Endodermal cell (in vitro differentiated cells): ENCODE measurements at regions not wholly inside any gene's neighbourhood (a gene's known extent, or its start where the extent isn't known, plus 50 kb on each side); places are given as distances from the start of the nearest gene placed in this dataset.

Experiments
- DNase-seq: peaks from one replicate; pipeline ENCODE4 v3.0.0-alpha.2; 2017
- H3K27ac ChIP-seq: 2 replicates; pipeline ENCODE4 v1.5.1; 2013; ENCODE audit warnings: mild to moderate bottlenecking, low read depth, low read length, moderate library complexity
- H3K27me3 ChIP-seq: 2 replicates; pipeline ENCODE4 v1.6.1; 2013; ENCODE audit warnings: mild to moderate bottlenecking, low read length, moderate library complexity; ENCODE audit not compliant: insufficient read depth, control insufficient read depth, poor library complexity, severe bottlenecking
- H3K36me3 ChIP-seq: 2 replicates; pipeline ENCODE4 v1.7.0; 2013; ENCODE audit warnings: mild to moderate bottlenecking, low read length, moderate library complexity; ENCODE audit not compliant: control insufficient read depth, insufficient read depth
- H3K4me1 ChIP-seq: one replicate; pipeline ENCODE4 v1.7.0; 2013; ENCODE audit warnings: low read length; ENCODE audit not compliant: control insufficient read depth, insufficient read depth
- H3K4me3 ChIP-seq: 2 replicates; pipeline ENCODE4 v1.5.1; 2013; ENCODE audit warnings: mild to moderate bottlenecking, low read length, moderate library complexity
- H3K9ac ChIP-seq: 2 replicates; pipeline ENCODE4 v1.6.1; 2013; ENCODE audit warnings: mild to moderate bottlenecking, low read length, moderate library complexity; ENCODE audit not compliant: poor library complexity, severe bottlenecking; ENCODE audit errors: extremely low read depth
- H3K9me3 ChIP-seq: 2 replicates; pipeline ENCODE4 v1.6.1; 2013; ENCODE audit warnings: mild to moderate bottlenecking, low read length, moderate library complexity; ENCODE audit not compliant: control insufficient read depth
- H3K27ac Mint-ChIP-seq: 2 replicates; pipeline ENCODE4 v1.8.0; 2020; ENCODE audit warnings: mixed read lengths
- H3K27me3 Mint-ChIP-seq: 2 replicates; pipeline ENCODE4 v1.8.0; 2021; ENCODE audit warnings: mild to moderate bottlenecking, mixed read lengths; ENCODE audit not compliant: insufficient read depth
- H3K36me3 Mint-ChIP-seq: 2 replicates; pipeline ENCODE4 v1.8.0; 2020; ENCODE audit warnings: low read depth, mixed read lengths
- H3K4me1 Mint-ChIP-seq: 2 replicates; pipeline ENCODE4 v1.8.0; 2020; ENCODE audit warnings: mixed read lengths
- H3K4me3 Mint-ChIP-seq: 2 replicates; pipeline ENCODE4 v1.8.0; 2020; ENCODE audit warnings: mild to moderate bottlenecking, moderate library complexity, mixed read lengths
- H3K9me3 Mint-ChIP-seq: 2 replicates; pipeline ENCODE4 v1.8.0; 2020; ENCODE audit warnings: mild to moderate bottlenecking, mixed read lengths
- WGBS, 2 experiments: methylation state at CpG; one replicate each; pipeline versions ENCODE4 v1.1.5 to v1.1.7; 2013; ENCODE audit warnings: missing lambda C conversion rate in 2 of 2, mixed read lengths in 1 of 2; ENCODE audit not compliant: insufficient coverage in 1 of 2, insufficient read length in 1 of 2; 5-methylcytosine and 5-hydroxymethylcytosine counted together
- TF ChIP-seq, protein P1 (sequence below): fragments of 200-600 bp; sonication (generic); conservative IDR thresholded peaks from 2 replicates; pipeline ENCODE4 v1.5.0; 2021; ENCODE audit warnings: antibody characterized with exemption, mild to moderate bottlenecking

DNA sequence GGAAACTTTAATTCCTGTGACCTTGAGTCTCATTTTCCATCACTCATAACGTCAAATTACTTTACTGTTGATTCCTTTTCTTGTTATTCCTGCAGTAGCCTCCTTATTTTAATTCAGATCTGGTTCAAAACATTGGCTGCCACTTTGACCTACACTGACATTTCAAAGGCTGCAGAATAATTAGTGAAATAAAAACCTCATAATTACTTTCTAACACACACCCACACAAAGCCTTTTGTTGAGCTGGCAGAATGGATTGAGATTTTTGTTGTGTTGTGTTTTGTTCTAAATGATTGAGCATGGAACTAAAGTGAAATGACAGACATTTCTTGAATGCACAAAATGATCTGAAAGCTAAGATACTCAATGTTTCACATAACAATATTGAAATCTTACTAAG, 507.5 kb upstream of the STXBP6 start:
- no peaks in the 10 kb centered on the region for H3K36me3 Mint-ChIP-seq
- Histone ChIP-seq H3K9me3 (no peaks in the 10 kb centered on the region), H3K4me1 (no peaks in the 10 kb centered on the region), H3K27ac (no peak overlapping the region), H3K9ac (no peak overlapping the region), H3K27me3 (no peaks in the 10 kb centered on the region), H3K36me3 (no peaks in the 10 kb centered on the region), H3K4me3 (no peak overlapping the region)
- TF ChIP-seq, protein P1, sequence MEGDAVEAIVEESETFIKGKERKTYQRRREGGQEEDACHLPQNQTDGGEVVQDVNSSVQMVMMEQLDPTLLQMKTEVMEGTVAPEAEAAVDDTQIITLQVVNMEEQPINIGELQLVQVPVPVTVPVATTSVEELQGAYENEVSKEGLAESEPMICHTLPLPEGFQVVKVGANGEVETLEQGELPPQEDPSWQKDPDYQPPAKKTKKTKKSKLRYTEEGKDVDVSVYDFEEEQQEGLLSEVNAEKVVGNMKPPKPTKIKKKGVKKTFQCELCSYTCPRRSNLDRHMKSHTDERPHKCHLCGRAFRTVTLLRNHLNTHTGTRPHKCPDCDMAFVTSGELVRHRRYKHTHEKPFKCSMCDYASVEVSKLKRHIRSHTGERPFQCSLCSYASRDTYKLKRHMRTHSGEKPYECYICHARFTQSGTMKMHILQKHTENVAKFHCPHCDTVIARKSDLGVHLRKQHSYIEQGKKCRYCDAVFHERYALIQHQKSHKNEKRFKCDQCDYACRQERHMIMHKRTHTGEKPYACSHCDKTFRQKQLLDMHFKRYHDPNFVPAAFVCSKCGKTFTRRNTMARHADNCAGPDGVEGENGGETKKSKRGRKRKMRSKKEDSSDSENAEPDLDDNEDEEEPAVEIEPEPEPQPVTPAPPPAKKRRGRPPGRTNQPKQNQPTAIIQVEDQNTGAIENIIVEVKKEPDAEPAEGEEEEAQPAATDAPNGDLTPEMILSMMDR, result no peak
- 71 to 96% methylated on average over 1 of the region's 1 CpG for WGBS, 2 experiments
- no peak for DNase-seq
- H3K27ac Mint-ChIP-seq, result no peak overlapping the region
- no peaks in the 10 kb centered on the region for H3K9me3 Mint-ChIP-seq
- no peak overlapping the region for H3K4me3 Mint-ChIP-seq
- no peaks in the 10 kb centered on the region for H3K27me3 Mint-ChIP-seq
- no peaks in the 10 kb centered on the region for H3K4me1 Mint-ChIP-seq

DNA sequence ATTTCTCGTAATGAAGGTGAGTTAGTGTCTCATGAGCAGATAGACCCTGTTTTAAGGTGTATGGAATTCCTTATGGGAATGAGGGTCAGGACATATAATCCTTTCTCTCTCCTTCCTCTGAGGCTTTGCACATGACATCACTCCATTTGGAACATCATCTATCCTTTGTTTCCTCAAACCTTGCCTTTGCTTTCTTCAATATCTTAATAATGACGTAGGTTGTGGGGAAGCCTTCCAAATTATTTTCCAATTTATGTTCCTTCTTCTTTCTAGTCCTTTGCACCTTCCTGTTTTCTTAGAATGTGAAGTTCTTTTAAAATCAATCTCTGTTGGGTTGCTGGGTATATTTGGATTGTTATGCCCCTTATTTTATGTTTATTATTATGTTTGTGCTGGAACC, 502.9 kb upstream of the STXBP6 start:
- Histone ChIP-seq H3K4me3 (no peak overlapping the region), H3K36me3 (no peaks in the 10 kb centered on the region), H3K4me1 (no peaks in the 10 kb centered on the region), H3K9ac (no peak overlapping the region), H3K9me3 (no peaks in the 10 kb centered on the region), H3K27me3 (no peaks in the 10 kb centered on the region), H3K27ac (no peak overlapping the region)
- DNase-seq, result no peak
- no peaks in the 10 kb centered on the region for H3K27me3 Mint-ChIP-seq
- no peaks in the 10 kb centered on the region for H3K36me3 Mint-ChIP-seq
- no peaks in the 10 kb centered on the region for H3K9me3 Mint-ChIP-seq
- no peak overlapping the region for H3K4me3 Mint-ChIP-seq
- TF ChIP-seq, protein P1, result no peak
- WGBS, 2 experiments, result 46 to 50% methylated on average over 2 of the region's 2 CpGs
- H3K4me1 Mint-ChIP-seq, result peaks cover 25% of the 10 kb centered on the region
- no peak overlapping the region for H3K27ac Mint-ChIP-seq

DNA sequence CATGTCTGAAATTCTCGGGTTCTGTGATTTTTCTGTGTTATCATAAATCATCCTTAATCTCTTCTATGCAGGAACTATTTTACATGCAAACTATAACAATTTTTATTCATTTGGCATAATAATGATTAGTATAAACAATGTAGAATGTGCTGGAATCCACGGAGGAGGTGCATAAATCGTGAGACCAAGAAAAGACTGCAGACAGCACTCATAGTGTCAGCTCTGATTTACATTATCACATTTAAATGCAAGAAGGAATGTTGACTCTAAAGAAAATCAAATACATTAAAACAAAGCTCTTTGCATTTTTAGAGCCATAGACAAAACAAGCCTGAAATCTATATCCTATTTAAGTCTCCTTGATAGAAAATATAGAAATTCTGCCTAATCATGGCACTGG, 501.7 kb upstream of the STXBP6 start:
- 71% methylated on average over 3 of the region's 3 CpGs; no CpG with 5 or more reads in 1 of the 2 experiments for WGBS, 2 experiments
- TF ChIP-seq, protein P1, result no peak
- H3K4me3 Mint-ChIP-seq, result no peak overlapping the region
- H3K9me3 Mint-ChIP-seq, result no peaks in the 10 kb centered on the region
- H3K27ac Mint-ChIP-seq, result no peak overlapping the region
- Histone ChIP-seq H3K27ac (no peak overlapping the region), H3K27me3 (no peaks in the 10 kb centered on the region), H3K4me3 (no peak overlapping the region), H3K9me3 (no peaks in the 10 kb centered on the region), H3K9ac (no peak overlapping the region), H3K4me1 (no peaks in the 10 kb centered on the region), H3K36me3 (no peaks in the 10 kb centered on the region)
- H3K4me1 Mint-ChIP-seq, result peaks cover 33% of the 10 kb centered on the region
- H3K36me3 Mint-ChIP-seq, result no peaks in the 10 kb centered on the region
- no peaks in the 10 kb centered on the region for H3K27me3 Mint-ChIP-seq
- no peak for DNase-seq
